UCSD-AML1 (cell line): ENCODE measurements at regions not wholly inside any gene's neighbourhood (a gene's known extent, or its start where the extent isn't known, plus 50 kb on each side); places are given as distances from the start of the nearest gene placed in this dataset.

Experiments used
- DNase-seq: peaks from one replicate; lab custom pipeline; 2025; ENCODE audit not compliant: unreplicated experiment; lab: John Stamatoyannopoulos, UW

DNA sequence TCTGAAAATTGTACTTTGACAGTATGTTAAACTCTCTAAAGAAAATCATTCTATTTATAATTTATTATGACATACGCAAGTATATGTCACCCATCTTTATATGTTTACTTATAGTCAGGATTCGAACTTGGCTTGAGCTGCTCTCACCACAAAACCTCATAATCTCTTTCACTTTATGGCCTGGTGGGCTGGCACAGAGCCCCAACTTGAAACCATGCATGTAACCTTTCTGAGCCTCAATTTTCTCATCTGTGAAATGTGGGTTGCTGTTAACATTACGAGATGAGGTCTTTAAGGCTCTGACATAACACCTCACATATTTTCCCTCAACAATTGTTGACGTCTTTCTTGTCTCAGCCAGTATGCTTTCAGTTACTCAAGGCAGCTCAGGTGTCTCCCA lies 69.4 kb upstream of the PFN2 start:
- DNase-seq = no peak

DNA sequence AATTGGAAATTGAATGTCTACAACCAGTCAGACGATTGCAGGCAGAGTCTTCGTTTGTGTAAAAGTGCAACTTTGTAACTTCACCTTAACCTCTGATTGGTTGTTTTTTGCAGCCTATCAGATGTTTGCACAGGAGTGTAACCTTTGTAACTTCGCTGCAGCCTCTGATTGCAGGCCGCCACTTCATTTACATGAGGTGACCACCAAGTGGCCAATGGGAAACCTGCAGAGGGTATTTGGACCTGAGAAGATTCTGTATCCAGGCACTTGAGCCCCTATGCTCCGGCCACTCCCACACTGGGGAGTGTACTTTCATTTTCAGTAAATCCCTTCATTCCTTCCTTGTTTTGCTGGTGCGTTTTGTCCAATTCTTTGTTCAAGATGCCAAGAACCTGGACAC lies 68.1 kb upstream of the PFN2 start:
- no peak for DNase-seq

DNA sequence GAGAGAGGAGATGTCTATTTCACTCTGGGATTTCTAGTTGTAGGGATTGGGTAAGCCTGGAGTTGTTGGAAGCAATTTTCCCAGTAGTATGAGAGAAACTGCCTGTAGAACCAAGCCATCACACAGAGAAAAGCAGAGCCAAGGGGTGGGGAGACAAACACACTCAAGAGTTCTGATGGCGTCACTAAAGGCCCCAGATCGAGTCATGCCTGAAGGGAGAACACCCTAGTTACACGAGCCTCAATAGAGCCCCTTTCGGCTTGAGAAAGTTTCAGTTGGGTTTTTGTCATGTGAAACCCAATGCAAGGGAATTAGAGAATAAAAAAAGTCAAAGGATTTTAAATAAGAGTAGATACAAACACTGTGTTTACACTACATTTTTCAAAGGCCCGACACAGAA lies 66.1 kb upstream of the PFN2 start:
- DNase-seq = no peak

DNA sequence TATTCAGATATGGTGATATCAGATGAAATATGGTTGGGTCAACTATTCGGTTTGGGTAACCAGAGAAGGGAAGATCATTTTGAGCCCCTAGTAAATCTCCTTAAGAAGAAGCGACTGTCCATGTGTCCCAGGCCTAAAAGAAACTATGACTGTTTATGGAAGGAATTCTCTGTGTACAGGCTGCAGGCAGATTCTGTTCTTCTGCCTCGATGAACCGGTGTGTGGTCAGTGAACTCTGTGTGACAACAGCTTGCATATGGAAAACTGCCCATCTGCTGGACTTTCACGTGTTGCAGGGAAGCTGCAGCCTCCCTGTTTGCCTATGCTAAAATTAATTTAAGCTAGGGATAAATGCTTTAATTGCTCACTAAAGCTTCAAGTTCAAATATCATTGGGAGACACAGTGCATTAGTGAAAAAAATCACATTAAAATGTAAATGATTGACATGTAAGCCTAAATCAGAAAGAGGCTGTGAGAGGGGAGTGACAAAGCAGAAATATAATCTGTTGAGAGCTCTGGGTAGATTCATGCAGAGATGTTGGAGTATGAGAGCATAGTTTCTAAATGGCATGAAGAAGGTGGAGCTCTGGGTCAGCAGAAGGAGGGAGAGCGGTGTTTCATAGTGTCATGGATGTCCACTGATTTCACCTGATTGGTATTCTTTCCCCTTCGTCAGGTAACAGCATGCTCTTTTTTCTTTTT lies 65.4 kb upstream of the PFN2 start:
- DNase-seq = no peak

GRCh38 chr3:150035301-150035779 lies 64.6 kb upstream of the PFN2 start:
- no peak for DNase-seq

DNA sequence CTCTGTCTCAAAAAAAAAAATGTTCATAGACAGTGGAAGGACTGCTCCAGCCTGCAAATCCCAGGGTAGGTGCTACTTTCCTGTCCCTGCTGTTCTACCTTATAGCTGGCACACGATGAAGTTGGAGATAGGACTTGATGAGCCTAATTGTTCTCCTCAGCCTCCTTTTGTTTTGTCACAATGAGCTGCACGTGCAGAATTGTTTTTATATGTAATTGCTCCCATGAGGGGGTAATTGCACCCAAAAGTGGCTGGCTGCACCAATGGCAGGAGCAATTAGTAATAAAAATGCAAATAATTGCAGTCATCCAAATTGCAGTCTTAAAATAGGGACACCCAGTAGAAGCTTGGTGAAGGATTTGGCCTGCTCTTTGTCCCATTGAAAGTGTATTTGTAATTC lies 63.0 kb upstream of the PFN2 start:
- DNase-seq = no peak

GRCh38 chr3:150030841-150031240 lies 60.1 kb upstream of the PFN2 start:
- DNase-seq = no peak

- no peak for DNase-seq
These were observed 52.5 kb upstream of the PFN2 start for GRCh38 chr3:150023239-150023636.

- no peak for DNase-seq
These were observed 51.9 kb upstream of the PFN2 start for GRCh38 chr3:150022381-150023238.

DNA sequence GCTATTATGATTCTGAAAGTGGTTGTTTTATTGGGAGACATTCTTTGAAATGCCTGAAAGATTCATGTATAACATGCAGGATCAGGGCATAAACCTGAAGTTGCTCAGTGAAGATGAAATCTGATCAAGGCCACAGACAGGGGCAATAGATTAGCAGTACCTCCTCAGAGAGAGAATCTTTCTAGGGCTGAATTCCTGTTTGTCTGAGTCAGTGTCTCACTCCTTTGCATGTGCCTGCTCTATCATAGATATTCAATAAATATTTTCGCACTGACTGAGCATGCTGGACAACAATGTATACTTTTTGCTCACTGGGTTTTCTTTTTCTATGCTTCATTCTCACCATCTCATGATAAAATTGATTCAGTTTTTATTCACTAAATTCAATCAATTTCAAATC lies 49.8 kb upstream of the PFN2 start:
- no peak for DNase-seq
